Naive thymus-derived CD8-positive, alpha-beta T cell (primary cell): ENCODE measurements at regions not wholly inside any gene's neighbourhood (a gene's known extent, or its start where the extent isn't known, plus 50 kb on each side); places are given as distances from the start of the nearest gene placed in this dataset.

Experiments used
- ATAC-seq, 2 donors: fragments of 150-1000 bp; cut with Tn5 transposase in 1 of 2; sonication (Bioruptor Pico), chemical (Tn5 transposase) in 1 of 2; 1 replicate in 1 of 2; 2 replicates in 1 of 2; pipeline ENCODE4 v1.10.0; 2021; ENCODE audit warnings: mild to moderate bottlenecking in 2 of 2, moderate library complexity in 2 of 2
- POLR2A ChIA-PET: fragments of 350-600 bp; sonication (Branson Sonifier 250); formaldehyde crosslinking; loops from one replicate; lab custom pipeline; 2021; ENCODE audit warnings: antibody characterized with exemption; lab: Charles Lee
- DNase-seq, 10 donors: peaks; one replicate each; pipeline versions ENCODE4 v3.0.0 to v3.0.0-alpha.2; 2020 to 2022
- H3K27ac Mint-ChIP-seq, 10 donors: one replicate each; pipeline ENCODE4 v1.8.0; 2020 to 2022; ENCODE audit warnings: mild to moderate bottlenecking in 10 of 10, mixed read lengths in 10 of 10, moderate library complexity in 4 of 10, inconsistent platforms in 1 of 10
- H3K27me3 Mint-ChIP-seq, 5 donors: one replicate each; pipeline ENCODE4 v1.8.0; 2021 to 2022; ENCODE audit warnings: mixed read lengths in 5 of 5
- H3K36me3 Mint-ChIP-seq, 3 donors: one replicate each; pipeline ENCODE4 v1.8.0; 2020 to 2022; ENCODE audit warnings: mixed read lengths in 3 of 3, mild to moderate bottlenecking in 2 of 3, inconsistent platforms in 1 of 3
- H3K4me1 Mint-ChIP-seq, 4 donors: one replicate each; pipeline ENCODE4 v1.8.0; 2021 to 2022; ENCODE audit warnings: mixed read lengths in 4 of 4
- H3K4me3 Mint-ChIP-seq, 10 donors: one replicate each; pipeline ENCODE4 v1.8.0; 2020 to 2022; ENCODE audit warnings: mild to moderate bottlenecking in 10 of 10, mixed read lengths in 10 of 10, moderate library complexity in 6 of 10, inconsistent platforms in 1 of 10
- H3K9me3 Mint-ChIP-seq, 9 donors: one replicate each; pipeline ENCODE4 v1.8.0; 2020 to 2022; ENCODE audit warnings: mixed read lengths in 9 of 9, mild to moderate bottlenecking in 3 of 9, inconsistent platforms in 1 of 9, moderate library complexity in 1 of 9

DNA sequence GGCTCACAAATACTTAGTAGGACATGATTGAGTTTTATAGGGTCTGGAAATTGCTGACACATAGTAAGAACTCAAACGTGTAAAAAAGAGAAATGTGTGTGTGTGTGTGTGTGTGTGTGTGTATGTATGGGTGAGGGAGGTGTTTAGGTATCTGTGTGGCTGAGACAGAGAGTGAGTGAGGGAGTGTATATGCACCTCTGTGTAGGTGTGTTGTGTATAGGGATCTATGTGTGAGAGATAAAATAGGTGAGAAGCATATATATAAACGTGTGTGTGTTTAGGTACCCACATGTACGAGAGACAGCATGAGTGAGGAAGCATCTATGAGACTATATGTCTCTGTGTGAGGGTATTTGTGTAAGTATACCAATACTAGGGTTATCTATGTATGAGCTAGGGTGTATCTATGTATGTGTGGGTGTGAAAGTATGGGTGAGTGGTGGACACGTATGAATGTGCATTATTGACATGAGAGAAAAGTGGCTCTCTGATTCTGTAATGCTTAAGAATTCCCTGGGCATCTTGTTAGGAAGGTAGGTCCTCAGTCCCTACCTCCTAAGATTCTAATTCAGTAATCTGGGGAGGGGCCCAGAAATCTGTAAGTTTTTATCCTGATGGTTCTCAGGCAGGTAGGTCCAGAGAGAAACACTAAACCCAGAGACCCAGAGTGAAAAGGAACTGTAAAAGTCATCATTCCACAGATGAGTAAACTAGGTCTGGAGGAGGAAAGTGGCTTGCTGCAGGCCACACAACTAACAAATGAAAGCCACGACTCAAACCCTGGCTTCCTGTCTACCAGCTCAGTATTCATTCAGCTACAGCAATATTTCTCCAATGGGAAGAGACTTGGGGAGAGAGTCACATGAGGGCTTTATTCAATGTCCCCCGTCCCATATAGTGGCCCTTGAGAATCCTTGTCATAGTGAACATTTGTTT, 237.0 kb downstream of the IDS start:
- Mint-ChIP-seq H3K27ac (no peak overlapping the region), H3K4me1 (no peaks in the 10 kb centered on the region), H3K4me3 (no peak overlapping the region), H3K27me3 (peaks cover 2 to 8% (median 4%) of the 10 kb centered on the region in 5 donors), H3K9me3 (peaks cover 0 to 3% (median 0%) of the 10 kb centered on the region in 9 donors), H3K36me3 (no peaks in the 10 kb centered on the region)
- DNase-seq (no peak), ATAC-seq (no peak)
- POLR2A ChIA-PET, result no interaction called here

DNA sequence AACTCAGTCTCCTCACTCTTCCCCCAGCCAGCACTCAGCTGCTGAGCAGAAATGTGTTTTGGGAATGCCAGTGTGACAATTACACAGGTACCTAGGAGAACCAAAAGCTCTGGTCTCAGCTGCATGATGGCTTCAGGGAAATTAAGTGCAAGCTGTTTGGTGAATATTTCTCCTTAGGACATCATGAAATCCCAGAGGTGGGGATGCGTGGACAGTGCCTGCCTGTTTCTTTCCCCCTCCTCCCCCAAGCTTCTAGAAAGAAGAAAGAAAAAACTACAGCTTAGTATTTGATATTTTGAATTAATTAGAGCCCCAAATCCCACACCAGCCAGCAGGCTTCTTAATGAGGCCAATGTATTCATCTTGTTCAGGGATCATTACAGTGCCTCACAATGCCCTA, 243.0 kb downstream of the IDS start:
- POLR2A ChIA-PET, result no interaction called here
- DNase-seq, result no peak
- Mint-ChIP-seq H3K27ac (no peak overlapping the region), H3K27me3 (peaks cover 0 to 12% (median 4%) of the 10 kb centered on the region in 5 donors), H3K36me3 (no peaks in the 10 kb centered on the region), H3K9me3 (peaks cover 0 to 3% (median 0%) of the 10 kb centered on the region in 9 donors), H3K4me1 (no peaks in the 10 kb centered on the region), H3K4me3 (no peak overlapping the region)
- no peak for ATAC-seq

DNA sequence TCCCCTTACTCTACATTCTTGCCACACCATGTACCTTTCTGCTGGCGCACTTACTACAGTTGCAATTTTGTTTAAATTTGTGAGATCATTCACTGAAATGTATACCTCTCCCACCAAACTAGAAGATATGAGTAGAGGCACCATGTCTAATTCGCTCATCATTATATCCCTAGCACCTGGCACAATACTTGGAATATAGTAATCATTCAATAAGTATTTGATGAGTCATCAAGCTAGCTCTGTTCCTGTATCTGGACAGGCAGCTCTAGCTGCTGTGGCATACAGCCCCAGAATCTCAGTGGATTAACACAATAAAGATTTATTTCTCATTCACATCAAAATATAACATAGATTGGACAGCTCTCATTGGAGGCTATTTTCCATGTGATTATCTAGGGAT, 245.9 kb downstream of the IDS start:
- H3K27ac Mint-ChIP-seq, result no peak overlapping the region
- H3K4me3 Mint-ChIP-seq, result no peak overlapping the region
- H3K4me1 Mint-ChIP-seq, result no peaks in the 10 kb centered on the region
- peaks cover 0 to 12% (median 4%) of the 10 kb centered on the region in 5 donors for H3K27me3 Mint-ChIP-seq
- DNase-seq (no peak), ATAC-seq (no peak)
- H3K9me3 Mint-ChIP-seq, result no peaks in the 10 kb centered on the region
- H3K36me3 Mint-ChIP-seq, result no peaks in the 10 kb centered on the region
- POLR2A ChIA-PET, result no interaction called here

DNA sequence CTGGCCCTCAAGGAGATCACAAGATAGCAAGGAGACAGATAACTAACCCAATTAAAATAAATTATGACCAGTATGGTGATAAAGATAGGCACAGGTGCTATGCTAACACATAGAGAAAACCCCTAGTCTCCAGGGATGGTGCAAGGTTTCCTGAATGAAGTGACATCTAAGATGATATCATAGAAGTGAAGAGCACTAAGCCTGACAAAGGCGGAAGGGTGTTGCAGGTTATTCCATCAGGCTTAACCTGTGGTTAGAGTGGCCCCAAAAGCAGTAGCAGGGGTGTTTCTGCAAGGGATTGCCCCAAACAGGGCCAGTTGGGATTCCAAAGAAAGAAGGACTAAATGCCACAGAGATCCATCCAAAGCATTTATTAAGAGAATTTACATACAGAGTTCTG, 249.2 kb downstream of the IDS start:
- Mint-ChIP-seq H3K4me3 (no peak overlapping the region), H3K27ac (no peak overlapping the region), H3K9me3 (no peaks in the 10 kb centered on the region), H3K36me3 (no peaks in the 10 kb centered on the region), H3K4me1 (no peaks in the 10 kb centered on the region), H3K27me3 (peaks cover 0 to 3% (median 0%) of the 10 kb centered on the region in 5 donors)
- POLR2A ChIA-PET, result no interaction called here
- no peak for DNase-seq
- ATAC-seq, result no peak

DNA sequence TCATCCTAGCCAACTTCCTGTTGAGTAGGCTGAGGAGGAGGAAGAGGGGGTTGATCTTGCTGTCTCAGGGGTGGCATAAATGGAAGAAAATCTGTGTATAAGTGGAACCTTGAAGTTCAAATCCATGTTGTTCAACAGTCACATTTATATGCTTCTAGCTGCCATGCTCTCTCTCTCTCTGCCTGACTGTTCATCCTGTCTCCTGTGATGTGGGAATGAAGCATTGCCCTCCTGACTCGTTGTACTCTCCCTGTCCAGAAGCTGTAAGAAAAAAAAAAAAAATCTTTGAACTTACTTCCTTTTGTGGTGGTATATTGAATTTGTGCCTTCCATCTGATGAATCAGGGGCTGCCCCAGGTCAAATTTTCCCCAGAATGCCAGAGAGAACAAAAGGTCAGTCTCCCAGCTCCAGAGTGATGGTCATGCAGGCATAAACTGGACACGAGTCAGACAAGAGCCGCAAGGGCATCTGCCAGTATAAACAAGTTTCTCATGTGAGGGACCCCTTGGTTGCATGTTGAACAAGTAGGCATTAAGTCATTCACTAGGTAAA, 257.0 kb downstream of the IDS start:
- H3K4me1 Mint-ChIP-seq, result peaks cover 0 to 5% (median 3%) of the 10 kb centered on the region in 4 donors
- H3K27me3 Mint-ChIP-seq, result peaks cover 0 to 3% (median 0%) of the 10 kb centered on the region in 5 donors
- H3K27ac Mint-ChIP-seq, result no peak overlapping the region
- no peak for ATAC-seq
- POLR2A ChIA-PET, result no interaction called here
- H3K9me3 Mint-ChIP-seq, result no peaks in the 10 kb centered on the region
- H3K36me3 Mint-ChIP-seq, result no peaks in the 10 kb centered on the region
- no peak overlapping the region for H3K4me3 Mint-ChIP-seq
- no peak for DNase-seq

DNA sequence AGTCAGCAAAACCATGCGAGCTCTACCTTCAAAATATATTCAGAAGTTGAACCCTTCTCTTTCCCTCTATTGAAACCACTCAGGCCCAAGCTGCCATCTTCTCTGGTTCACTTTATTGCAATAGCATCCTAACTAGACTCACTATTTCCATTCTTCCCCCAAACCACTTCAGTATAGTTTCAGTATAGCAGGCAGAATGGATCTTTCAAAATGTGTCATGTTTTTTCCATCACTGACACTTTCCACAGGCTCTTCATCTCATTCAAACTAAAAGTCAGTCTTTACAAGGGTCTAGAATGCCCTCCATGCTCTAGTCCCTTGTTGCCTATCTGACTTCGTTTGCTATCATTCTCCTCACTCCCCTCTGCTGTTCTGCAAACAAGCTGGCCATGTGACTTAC, 274.4 kb downstream of the IDS start:
- DNase-seq (no peak), ATAC-seq (no peak)
- peaks cover 0 to 30% (median 18%) of the 10 kb centered on the region in 9 donors for H3K9me3 Mint-ChIP-seq
- no peak overlapping the region for H3K27ac Mint-ChIP-seq
- no peak overlapping the region for H3K4me3 Mint-ChIP-seq
- peaks cover 0 to 13% (median 0%) of the 10 kb centered on the region in 5 donors for H3K27me3 Mint-ChIP-seq
- H3K36me3 Mint-ChIP-seq, result peaks cover 0 to 23% (median 4%) of the 10 kb centered on the region in 3 donors
- POLR2A ChIA-PET, result no interaction called here
- no peaks in the 10 kb centered on the region for H3K4me1 Mint-ChIP-seq

DNA sequence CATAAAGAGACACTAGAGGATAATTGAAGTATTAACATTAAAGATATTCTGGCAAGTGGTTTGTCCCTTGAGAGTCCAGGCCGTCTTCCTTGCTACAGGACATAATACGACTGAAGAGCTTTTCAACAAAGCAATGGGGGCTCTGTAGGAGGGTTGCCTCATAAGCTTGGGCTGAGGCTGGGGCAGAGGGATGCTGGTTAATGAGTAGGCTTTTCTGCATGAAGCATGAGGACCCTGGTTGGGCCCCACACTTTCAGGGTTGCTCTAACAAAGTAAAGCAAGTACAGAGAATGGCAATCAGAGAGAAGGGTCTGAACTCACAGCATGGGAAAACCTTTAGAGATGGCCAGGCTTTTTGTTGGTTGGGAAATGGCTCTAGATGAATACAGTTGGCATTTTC, 281.3 kb downstream of the IDS start:
- Mint-ChIP-seq H3K4me1 (no peaks in the 10 kb centered on the region), H3K36me3 (peaks cover 0 to 9% (median 0%) of the 10 kb centered on the region in 3 donors), H3K27me3 (peaks cover 0 to 1% (median 0%) of the 10 kb centered on the region in 5 donors), H3K9me3 (peaks cover 0 to 20% (median 11%) of the 10 kb centered on the region in 9 donors), H3K4me3 (no peak overlapping the region), H3K27ac (no peak overlapping the region)
- ATAC-seq, result no peak
- no peak for DNase-seq
- POLR2A ChIA-PET, result no interaction called here

DNA sequence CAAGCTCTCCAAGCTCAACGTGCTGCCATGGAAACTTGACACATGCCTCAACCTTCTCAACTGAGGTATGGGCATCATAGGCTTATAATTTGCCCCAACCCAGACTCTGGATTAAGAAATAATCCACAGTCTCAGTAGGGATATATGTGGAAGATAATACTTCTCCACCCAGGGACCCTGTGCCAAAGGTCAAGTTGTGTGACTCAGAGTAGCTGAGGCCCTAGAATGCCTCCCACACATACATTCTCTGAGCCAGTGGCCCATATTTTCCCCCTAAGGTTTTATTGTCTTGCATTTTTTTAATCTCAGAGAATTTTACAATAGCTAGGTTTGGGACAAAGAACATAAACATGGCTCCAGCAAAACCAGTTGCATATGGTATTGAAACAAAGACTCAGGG, 283.1 kb downstream of the IDS start:
- no peak overlapping the region for H3K27ac Mint-ChIP-seq
- H3K9me3 Mint-ChIP-seq, result peaks cover 0 to 5% (median 1%) of the 10 kb centered on the region in 9 donors
- no peak overlapping the region for H3K4me3 Mint-ChIP-seq
- peaks cover 0 to 1% (median 0%) of the 10 kb centered on the region in 5 donors for H3K27me3 Mint-ChIP-seq
- no peaks in the 10 kb centered on the region for H3K4me1 Mint-ChIP-seq
- POLR2A ChIA-PET, result no interaction called here
- no peak for DNase-seq
- ATAC-seq, result no peak
- H3K36me3 Mint-ChIP-seq, result no peaks in the 10 kb centered on the region

DNA sequence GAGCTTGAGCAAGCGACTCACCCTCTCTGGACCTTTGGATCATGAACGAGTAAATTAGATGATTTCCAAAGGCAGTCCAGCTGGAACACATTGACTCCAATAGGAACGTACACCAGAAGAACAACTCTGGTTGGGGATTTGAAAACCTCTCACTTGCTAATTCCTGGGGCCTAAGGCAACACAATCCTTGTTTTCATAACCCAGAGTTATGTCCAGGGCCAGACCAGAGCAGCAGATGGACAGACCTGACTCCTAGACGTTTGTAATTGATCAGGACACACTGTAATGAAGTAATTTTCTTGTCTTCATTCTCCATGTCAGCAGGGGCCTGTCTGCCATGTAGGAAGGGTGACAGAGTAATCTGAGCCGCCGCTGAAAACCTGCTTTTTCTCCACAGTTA, 283.9 kb downstream of the IDS start:
- Mint-ChIP-seq H3K4me3 (no peak overlapping the region), H3K4me1 (no peaks in the 10 kb centered on the region), H3K27ac (no peak overlapping the region), H3K27me3 (peaks cover 0 to 1% (median 0%) of the 10 kb centered on the region in 5 donors), H3K36me3 (peaks cover 0 to 3% (median 0%) of the 10 kb centered on the region in 3 donors), H3K9me3 (peaks cover 0 to 8% (median 2%) of the 10 kb centered on the region in 9 donors)
- POLR2A ChIA-PET, result no interaction called here
- no peak for ATAC-seq
- no peak for DNase-seq

DNA sequence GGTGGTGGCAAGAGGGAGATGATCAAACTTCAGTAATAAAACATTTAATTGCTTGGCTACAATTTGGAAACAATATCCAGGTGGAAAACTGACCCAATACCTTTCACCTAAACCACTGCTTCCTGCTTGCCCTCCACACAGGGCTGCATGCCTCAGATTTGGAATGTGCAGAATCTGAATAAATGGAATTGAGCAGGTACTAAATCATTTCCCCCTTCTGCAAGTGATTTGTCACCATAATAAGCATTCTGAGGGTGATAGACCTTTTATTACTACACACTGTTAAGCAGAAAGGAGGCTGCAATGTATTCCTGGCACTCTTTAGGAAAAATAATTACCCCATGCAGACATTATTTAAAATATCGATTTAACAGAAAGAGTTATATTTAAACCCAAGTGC, 291.8 kb downstream of the IDS start:
- Mint-ChIP-seq H3K27me3 (no peaks in the 10 kb centered on the region), H3K4me1 (no peaks in the 10 kb centered on the region), H3K36me3 (peaks cover 0 to 7% (median 0%) of the 10 kb centered on the region in 3 donors), H3K27ac (no peak overlapping the region), H3K4me3 (no peak overlapping the region), H3K9me3 (peaks cover 0 to 10% (median 2%) of the 10 kb centered on the region in 9 donors)
- DNase-seq, result no peak
- POLR2A ChIA-PET, result no interaction called here
- ATAC-seq, result no peak

DNA sequence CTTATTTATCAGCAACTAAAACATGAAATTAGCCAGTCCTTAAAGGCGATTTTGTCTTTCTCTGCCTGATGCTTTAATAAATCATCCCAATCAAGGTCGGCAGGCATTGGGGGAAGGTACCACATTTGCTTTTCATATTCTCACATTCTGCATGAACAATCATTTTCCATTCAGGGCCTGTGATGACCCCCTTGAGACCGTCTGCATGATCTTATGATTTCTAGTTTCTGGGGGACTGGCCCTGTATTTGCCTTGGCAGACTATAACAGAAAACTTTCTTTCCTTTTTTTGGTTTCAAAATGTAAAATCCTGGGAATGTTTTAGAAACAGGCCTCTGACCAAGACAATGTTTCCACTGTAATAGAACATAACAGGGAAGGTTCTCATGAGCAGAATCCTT, 296.8 kb downstream of the IDS start:
- POLR2A ChIA-PET, result no interaction called here
- no peak overlapping the region for H3K4me3 Mint-ChIP-seq
- peaks cover 0 to 13% (median 0%) of the 10 kb centered on the region in 5 donors for H3K27me3 Mint-ChIP-seq
- DNase-seq (no peak), ATAC-seq (no peak)
- H3K36me3 Mint-ChIP-seq, result no peaks in the 10 kb centered on the region
- no peak overlapping the region for H3K27ac Mint-ChIP-seq
- H3K4me1 Mint-ChIP-seq, result no peaks in the 10 kb centered on the region
- peaks cover 0 to 4% (median 0%) of the 10 kb centered on the region in 9 donors for H3K9me3 Mint-ChIP-seq

DNA sequence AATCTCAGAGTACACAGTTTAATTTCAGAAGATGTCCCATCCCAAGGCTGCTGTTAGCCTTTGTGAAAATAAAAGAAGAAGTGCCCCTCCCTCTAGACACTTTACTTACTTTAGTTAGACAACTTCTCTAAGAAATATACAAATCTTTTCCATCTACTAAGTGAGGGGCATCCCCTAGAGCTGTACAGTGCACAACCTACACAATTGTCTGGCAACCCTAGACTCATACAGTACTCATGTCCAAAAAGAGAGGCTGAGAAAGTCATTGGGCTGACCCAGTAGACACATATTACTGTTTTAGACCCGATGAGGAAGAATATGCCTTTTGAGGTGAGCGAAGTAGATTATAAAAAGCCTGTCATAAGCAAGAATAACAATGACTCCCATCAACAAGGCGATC, 297.6 kb downstream of the IDS start:
- H3K4me1 Mint-ChIP-seq, result no peaks in the 10 kb centered on the region
- ATAC-seq, result no peak
- no peak for DNase-seq
- H3K9me3 Mint-ChIP-seq, result peaks cover 0 to 9% (median 0%) of the 10 kb centered on the region in 9 donors
- H3K36me3 Mint-ChIP-seq, result no peaks in the 10 kb centered on the region
- H3K27me3 Mint-ChIP-seq, result peaks cover 0 to 17% (median 0%) of the 10 kb centered on the region in 5 donors
- POLR2A ChIA-PET, result no interaction called here
- no peak overlapping the region for H3K4me3 Mint-ChIP-seq
- no peak overlapping the region for H3K27ac Mint-ChIP-seq

DNA sequence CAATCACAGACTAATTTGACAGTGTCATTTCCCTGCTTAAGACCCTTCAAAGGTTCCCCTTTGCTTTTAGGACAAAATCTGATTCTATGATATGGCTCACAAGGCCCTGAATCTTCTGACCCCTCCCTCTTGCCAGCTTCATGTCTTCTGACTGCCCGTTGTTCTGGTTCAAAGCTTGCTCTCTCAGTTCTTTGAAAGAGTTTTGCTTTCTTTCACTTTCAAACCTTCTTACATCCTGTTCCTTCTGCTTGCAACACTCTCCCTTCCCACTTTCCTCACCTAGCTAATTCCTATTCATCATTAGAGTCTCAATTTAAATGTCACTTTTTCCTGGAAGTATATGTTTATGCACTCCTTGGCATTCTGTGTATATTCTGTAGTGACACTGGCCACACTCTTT, 299.2 kb downstream of the IDS start:
- Mint-ChIP-seq H3K27ac (peak overlapping the region in 1 of 10 donors; percentile 32), H3K27me3 (peaks cover 0 to 17% (median 0%) of the 10 kb centered on the region in 5 donors), H3K36me3 (no peaks in the 10 kb centered on the region), H3K9me3 (peaks cover 0 to 9% (median 0%) of the 10 kb centered on the region in 9 donors), H3K4me1 (no peaks in the 10 kb centered on the region), H3K4me3 (no peak overlapping the region)
- ATAC-seq, result no peak
- DNase-seq, result no peak
- POLR2A ChIA-PET, result no interaction called here
